ENCODE measurements at regions not wholly inside any gene's neighbourhood (a gene's known extent, or its start where the extent isn't known, plus 50 kb on each side); places are given as distances from the start of the nearest gene placed in this dataset.

GRCh38 chr5:143699121-143699520 is 112.8 kb upstream of the HMHB1 start:
- Histone ChIP-seq H3K4me3 (ENCODE audit: control insufficient read depth in 2 of 3, extremely low read depth in 1 of 3, insufficient read depth in 2 of 3, low read depth in 1 of 3, low read length in 3 of 3) (no peak overlapping the region), H3K9ac (ENCODE audit: control insufficient read depth, extremely low read depth, insufficient read depth, low read length) (no peak overlapping the region), H3K27me3 (ENCODE audit: control insufficient read depth, extremely low read depth, insufficient read depth, low read length) (no peaks in the 10 kb centered on the region), H3K4me2 (ENCODE audit: control insufficient read depth, extremely low read depth, insufficient read depth, low read depth, low read length) (no peak overlapping the region), H3K9me3 (ENCODE audit: control insufficient read depth, low read depth, low read length) (no peaks in the 10 kb centered on the region), H3K79me2 (ENCODE audit: control insufficient read depth, insufficient read depth, low read length) (no peaks in the 10 kb centered on the region), H2AFZ (ENCODE audit: control insufficient read depth, low read length) (no peak overlapping the region), H3K4me1 (ENCODE audit: control insufficient read depth, extremely low read depth, insufficient read depth, low read length) (peaks cover 16% of the 10 kb centered on the region), H3K27ac (ENCODE audit: control insufficient read depth, insufficient read depth, low read length) (no peak overlapping the region), H3K36me3 (ENCODE audit: control insufficient read depth in 2 of 2, extremely low read depth in 1 of 2, insufficient read depth in 2 of 2, low read length in 2 of 2) (no peaks in the 10 kb centered on the region), H3K9me1 (ENCODE audit: control insufficient read depth, extremely low read depth, insufficient read depth, low read length) (no peaks in the 10 kb centered on the region), H4K20me1 (ENCODE audit: control insufficient read depth, extremely low read depth, insufficient read depth, low read length) (no peaks in the 10 kb centered on the region)
- no peak for TF ChIP-seq EZH2 (IDR thresholded peaks at IDR 0.05; ENCODE audit: low read length)
- TF ChIP-seq, protein P1, sequence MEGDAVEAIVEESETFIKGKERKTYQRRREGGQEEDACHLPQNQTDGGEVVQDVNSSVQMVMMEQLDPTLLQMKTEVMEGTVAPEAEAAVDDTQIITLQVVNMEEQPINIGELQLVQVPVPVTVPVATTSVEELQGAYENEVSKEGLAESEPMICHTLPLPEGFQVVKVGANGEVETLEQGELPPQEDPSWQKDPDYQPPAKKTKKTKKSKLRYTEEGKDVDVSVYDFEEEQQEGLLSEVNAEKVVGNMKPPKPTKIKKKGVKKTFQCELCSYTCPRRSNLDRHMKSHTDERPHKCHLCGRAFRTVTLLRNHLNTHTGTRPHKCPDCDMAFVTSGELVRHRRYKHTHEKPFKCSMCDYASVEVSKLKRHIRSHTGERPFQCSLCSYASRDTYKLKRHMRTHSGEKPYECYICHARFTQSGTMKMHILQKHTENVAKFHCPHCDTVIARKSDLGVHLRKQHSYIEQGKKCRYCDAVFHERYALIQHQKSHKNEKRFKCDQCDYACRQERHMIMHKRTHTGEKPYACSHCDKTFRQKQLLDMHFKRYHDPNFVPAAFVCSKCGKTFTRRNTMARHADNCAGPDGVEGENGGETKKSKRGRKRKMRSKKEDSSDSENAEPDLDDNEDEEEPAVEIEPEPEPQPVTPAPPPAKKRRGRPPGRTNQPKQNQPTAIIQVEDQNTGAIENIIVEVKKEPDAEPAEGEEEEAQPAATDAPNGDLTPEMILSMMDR (optimal IDR thresholded peaks at IDR 0.05 in 1 of 3, IDR thresholded peaks at IDR 0.05 in 1 of 3, conservative IDR thresholded peaks at IDR 0.05 in 1 of 3; ENCODE audit: extremely low read depth in 1 of 3, insufficient read depth in 2 of 3, low read length in 3 of 3) = no peak
- DNase-seq (ENCODE audit: low read depth, low spot score) = no peak
- dilution Hi-C loops (cut with MboI; ENCODE audit: extremely low pct_ligation_motif_present, low sequenced_read_pairs) = no loop called here
- FAIRE-seq = no peak

DNA sequence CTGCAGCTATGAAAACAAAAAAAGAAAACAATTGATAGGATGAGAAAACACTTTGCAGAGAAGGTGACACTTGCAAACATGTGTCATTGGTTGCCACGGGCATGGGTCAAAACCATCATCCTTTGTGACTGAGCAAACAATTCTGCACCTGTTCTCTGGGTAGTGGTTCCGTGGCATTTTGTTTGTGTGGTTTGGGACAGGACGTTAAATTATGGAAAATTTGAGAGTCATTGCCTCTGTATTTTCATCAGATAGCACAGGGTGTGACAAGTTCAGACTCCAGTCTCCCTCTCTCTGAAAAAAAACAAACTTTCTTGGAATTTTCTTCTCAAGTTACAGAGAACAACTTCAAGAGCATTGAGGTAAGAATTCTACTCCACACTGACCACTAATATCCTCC is 113.4 kb upstream of the HMHB1 start:
- TF ChIP-seq, protein P1 (optimal IDR thresholded peaks at IDR 0.05 in 1 of 3, IDR thresholded peaks at IDR 0.05 in 1 of 3, conservative IDR thresholded peaks at IDR 0.05 in 1 of 3; ENCODE audit: extremely low read depth in 1 of 3, insufficient read depth in 2 of 3, low read length in 3 of 3) = no peak
- TF ChIP-seq EZH2 (IDR thresholded peaks at IDR 0.05; ENCODE audit: low read length) = no peak
- Histone ChIP-seq H3K4me1 (ENCODE audit: control insufficient read depth, extremely low read depth, insufficient read depth, low read length) (peaks cover 16% of the 10 kb centered on the region), H3K27ac (ENCODE audit: control insufficient read depth, insufficient read depth, low read length) (no peak overlapping the region), H3K9ac (ENCODE audit: control insufficient read depth, extremely low read depth, insufficient read depth, low read length) (no peak overlapping the region), H3K36me3 (ENCODE audit: control insufficient read depth in 2 of 2, extremely low read depth in 1 of 2, insufficient read depth in 2 of 2, low read length in 2 of 2) (no peaks in the 10 kb centered on the region), H3K27me3 (ENCODE audit: control insufficient read depth, extremely low read depth, insufficient read depth, low read length) (no peaks in the 10 kb centered on the region), H3K4me2 (ENCODE audit: control insufficient read depth, extremely low read depth, insufficient read depth, low read depth, low read length) (no peak overlapping the region), H3K4me3 (ENCODE audit: control insufficient read depth in 2 of 3, extremely low read depth in 1 of 3, insufficient read depth in 2 of 3, low read depth in 1 of 3, low read length in 3 of 3) (no peak overlapping the region), H3K9me1 (ENCODE audit: control insufficient read depth, extremely low read depth, insufficient read depth, low read length) (no peaks in the 10 kb centered on the region), H3K9me3 (ENCODE audit: control insufficient read depth, low read depth, low read length) (no peaks in the 10 kb centered on the region), H2AFZ (ENCODE audit: control insufficient read depth, low read length) (no peak overlapping the region), H4K20me1 (ENCODE audit: control insufficient read depth, extremely low read depth, insufficient read depth, low read length) (no peaks in the 10 kb centered on the region), H3K79me2 (ENCODE audit: control insufficient read depth, insufficient read depth, low read length) (no peaks in the 10 kb centered on the region)
- DNase-seq (ENCODE audit: low read depth, low spot score) (no peak), FAIRE-seq (no peak)
- dilution Hi-C loops (cut with MboI; ENCODE audit: extremely low pct_ligation_motif_present, low sequenced_read_pairs) = no loop called here
